ENCODE measurements at regions not wholly inside any gene's neighbourhood (a gene's known extent, or its start where the extent isn't known, plus 50 kb on each side); places are given as distances from the start of the nearest gene placed in this dataset.

- DNase-seq, result no peak
Observed at GRCh38 chr11:111148953-111149352, 96.6 kb upstream of the POU2AF2 start.

More at GRCh38 chr11:111148953-111149352, 96.6 kb upstream of the POU2AF2 start:
- Histone ChIP-seq H3T11ph (ENCODE audit: low read length) (no peak overlapping the region), H3K79me1 (ENCODE audit: insufficient read depth, low read depth, low read length, poor library complexity, severe bottlenecking) (no peaks in the 10 kb centered on the region), H4K91ac (ENCODE audit: insufficient read length, low read depth, low read length) (no peak overlapping the region), H3K23ac (ENCODE audit: insufficient read length, low read depth, low read length) (no peak overlapping the region), H2AK5ac (ENCODE audit: insufficient read length, low read length) (no peak overlapping the region), H4K5ac (ENCODE audit: insufficient read length, low read depth, low read length) (no peak overlapping the region), H2BK5ac (ENCODE audit: insufficient read length, low read length) (no peak overlapping the region), H4K20me1 (ENCODE audit: control insufficient read depth, insufficient read depth, insufficient read length) (no peaks in the 10 kb centered on the region), H3K4ac (ENCODE audit: low read depth, low read length) (no peak overlapping the region), H3K23me2 (ENCODE audit: insufficient read length, low read depth, low read length, poor library complexity, severe bottlenecking) (no peaks in the 10 kb centered on the region), H3K18ac (ENCODE audit: insufficient read length, low read depth, low read length) (no peak overlapping the region), H3K79me2 (ENCODE audit: insufficient read depth, low read length) (no peaks in the 10 kb centered on the region), H2AFZ (ENCODE audit: low read length) (no peak overlapping the region), H3K4me2 (ENCODE audit: insufficient read depth, insufficient read length, low read length) (no peak overlapping the region), H2BK15ac (ENCODE audit: low read depth, low read length) (no peak overlapping the region), H3K27ac (ENCODE audit: insufficient read length, low read depth, low read length) (no peak overlapping the region), H3K56ac (ENCODE audit: insufficient read length, low read depth, low read length) (no peak overlapping the region), H3K9ac (ENCODE audit: extremely low read depth, insufficient read length, low read length) (no peak overlapping the region), H3K27me3 (ENCODE audit: insufficient read depth, low read length) (no peaks in the 10 kb centered on the region), H3K9me3 (ENCODE audit: control insufficient read depth, low read depth, low read length) (no peaks in the 10 kb centered on the region), H2BK120ac (ENCODE audit: low read depth, low read length, poor library complexity, severe bottlenecking) (no peak overlapping the region), H4K8ac (replicated peaks; ENCODE audit: insufficient read length, low read depth, low read length) (no peak overlapping the region), H3K14ac (ENCODE audit: insufficient read depth, low read length) (no peak overlapping the region), H2BK20ac (ENCODE audit: low read depth, low read length, poor library complexity, severe bottlenecking) (no peak overlapping the region), H2BK12ac (ENCODE audit: insufficient read length, low read depth, low read length) (no peak overlapping the region), H3K4me1 (ENCODE audit: insufficient read depth, low read length) (no peaks in the 10 kb centered on the region)
- Mint-ChIP-seq H3K27me3 (ENCODE audit: low read depth) (no peaks in the 10 kb centered on the region), H3K9me3 (no peaks in the 10 kb centered on the region; a peak in 1 of 5 replicates), H3K4me3 (no peak overlapping the region), H3K27ac (no peak overlapping the region), H3K4me1 (no peaks in the 10 kb centered on the region), H3K36me3 (ENCODE audit: insufficient read depth in 1 of 3, low read depth in 3 of 3) (no peaks in the 10 kb centered on the region)
- TF ChIP-seq CTCF (conservative IDR thresholded peaks at IDR 0.05), result no peak
